Inferior parietal cortex (tissue), 1 donor: ENCODE measurements at regions not wholly inside any gene's neighbourhood (a gene's known extent, or its start where the extent isn't known, plus 50 kb on each side); places are given as distances from the start of the nearest gene placed in this dataset.
"Not testable (repeated sequence)": the region's sequence is repeated elsewhere in the genome, so short reads cannot be mapped to it uniquely, and the experiment has no call there.

Experiments
- DNase-seq: peaks from one replicate; pipeline ENCODE4 v3.0.0-alpha.2; 2016; ENCODE audit errors: extremely low spot score

DNA sequence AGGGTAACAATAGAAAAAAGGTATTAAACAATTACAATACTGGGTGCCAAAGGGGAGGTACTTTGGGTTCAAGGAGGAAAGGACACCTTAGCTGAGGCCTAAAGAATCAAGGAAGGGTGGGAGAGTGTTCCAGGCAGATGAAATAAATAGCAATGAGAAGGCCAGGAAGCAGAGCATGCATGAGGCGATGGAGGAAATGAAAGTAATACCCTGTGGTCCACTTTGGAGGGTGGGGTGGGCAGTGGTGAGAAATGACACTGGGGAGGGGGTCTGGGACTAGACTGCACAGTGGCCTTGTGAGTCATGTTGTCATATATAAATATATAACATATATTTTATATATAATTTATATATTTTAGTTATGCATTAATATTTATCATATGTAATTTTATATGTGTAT is 55.9 kb downstream of the BHLHE40 start:
- no peak for DNase-seq

DNA sequence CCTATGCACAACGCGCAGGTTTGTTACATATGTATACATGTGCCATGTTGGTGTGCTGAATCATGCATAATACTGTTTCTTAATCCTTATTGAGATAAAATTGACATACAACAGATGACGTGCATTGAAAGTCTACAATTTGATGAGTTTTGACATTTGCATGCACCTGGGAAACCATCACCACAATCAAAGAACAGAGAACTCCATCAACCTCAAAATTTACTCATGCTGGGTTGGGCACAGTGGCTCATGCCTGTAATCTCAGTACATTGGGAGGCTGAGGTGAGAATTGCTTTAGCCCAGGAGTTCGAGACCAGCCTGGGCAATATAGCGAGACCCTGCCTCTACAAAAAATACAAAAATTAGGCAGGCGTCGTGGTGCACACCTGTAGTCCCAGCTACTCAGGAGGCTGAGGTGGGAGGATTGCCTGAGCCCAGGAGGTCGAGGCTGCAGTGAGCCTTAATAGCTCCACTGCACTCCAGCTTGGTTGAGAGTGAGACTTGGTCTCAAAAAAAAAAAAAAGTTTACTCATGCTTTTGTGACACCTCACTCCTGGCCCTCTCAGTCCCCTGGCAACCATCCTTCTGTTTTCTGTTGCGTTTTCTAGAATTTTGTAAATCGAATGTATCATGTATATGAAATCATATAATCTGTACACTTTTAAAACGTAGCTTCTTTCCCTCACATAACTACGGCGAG is 56.6 kb downstream of the BHLHE40 start:
- DNase-seq, result no peak

DNA sequence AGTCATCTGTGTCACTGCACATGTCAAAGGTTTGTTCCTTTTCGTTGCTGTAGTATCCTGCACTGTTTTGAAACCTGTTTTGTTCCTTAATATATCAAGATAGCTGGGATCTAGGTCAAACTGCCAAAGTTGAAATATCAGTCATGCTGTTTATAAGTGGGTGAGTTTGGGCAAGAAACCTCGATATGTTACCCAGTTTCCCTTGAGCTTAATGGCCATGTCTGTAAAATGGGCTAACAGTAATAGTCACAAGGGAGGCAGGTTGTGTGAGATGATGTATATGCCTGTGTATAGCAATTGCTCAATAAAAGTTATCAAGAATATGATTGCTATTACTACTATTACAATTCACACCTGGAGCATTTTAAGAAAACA is 57.1 kb downstream of the BHLHE40 start:
- no peak for DNase-seq

DNA sequence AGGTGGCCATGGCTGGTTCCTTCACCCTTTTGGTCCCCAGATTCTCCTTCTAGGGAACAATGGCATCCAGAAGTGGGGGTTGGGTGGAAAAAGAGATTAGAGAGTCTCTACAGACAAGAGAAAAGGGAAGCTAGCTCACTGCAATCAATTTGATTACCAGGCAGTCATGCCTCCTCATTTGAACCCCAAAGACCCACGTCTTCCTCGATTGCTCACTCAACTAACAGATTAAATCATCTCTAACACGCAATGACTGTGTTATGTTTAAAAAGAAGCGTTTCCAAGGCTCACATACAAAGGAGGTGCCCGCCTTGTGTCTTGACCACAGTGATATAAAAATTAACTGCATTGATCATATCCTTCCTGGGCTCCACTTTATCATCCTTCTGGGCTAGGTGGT is 57.6 kb downstream of the BHLHE40 start:
- no peak for DNase-seq

DNA sequence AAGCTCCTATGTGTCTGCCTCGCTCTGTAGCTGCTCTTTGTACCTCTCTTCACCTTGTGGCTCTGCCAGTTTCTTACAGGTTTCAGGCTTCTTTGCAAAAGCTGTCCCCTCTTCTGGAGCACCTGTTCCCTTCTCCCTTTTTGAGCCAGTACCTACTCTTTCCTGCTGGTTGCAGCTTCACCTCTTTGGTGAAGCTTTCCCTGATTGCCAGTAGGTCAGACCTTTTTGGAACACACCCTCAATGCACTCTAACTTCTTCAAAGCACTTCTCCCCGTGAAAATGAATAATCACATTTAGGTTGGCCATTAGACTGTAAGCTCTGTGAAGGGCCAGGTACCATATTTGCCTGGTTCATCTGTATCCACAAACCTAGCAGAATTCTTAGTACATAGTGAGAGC is 60.3 kb downstream of the BHLHE40 start:
- no peak for DNase-seq

DNA sequence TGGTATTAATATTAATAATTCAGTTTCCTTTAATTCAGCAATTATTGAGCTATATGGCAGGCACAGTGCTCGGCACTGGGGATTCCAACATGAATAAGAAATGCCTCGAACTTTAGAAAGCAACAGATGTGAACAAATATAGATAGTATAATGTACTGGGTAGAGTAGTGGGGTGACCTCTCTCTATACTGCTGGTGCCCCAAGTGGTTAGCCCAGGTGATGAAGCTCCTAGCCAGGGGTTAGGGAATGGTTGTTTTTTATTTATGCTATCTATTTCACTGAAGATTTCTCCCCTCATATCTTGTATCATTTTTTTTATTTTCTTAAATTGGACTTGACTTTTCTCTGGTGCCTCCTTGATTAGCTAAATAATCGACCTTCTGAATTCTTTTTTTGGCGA is 62.1 kb downstream of the BHLHE40 start:
- DNase-seq, result no peak

DNA sequence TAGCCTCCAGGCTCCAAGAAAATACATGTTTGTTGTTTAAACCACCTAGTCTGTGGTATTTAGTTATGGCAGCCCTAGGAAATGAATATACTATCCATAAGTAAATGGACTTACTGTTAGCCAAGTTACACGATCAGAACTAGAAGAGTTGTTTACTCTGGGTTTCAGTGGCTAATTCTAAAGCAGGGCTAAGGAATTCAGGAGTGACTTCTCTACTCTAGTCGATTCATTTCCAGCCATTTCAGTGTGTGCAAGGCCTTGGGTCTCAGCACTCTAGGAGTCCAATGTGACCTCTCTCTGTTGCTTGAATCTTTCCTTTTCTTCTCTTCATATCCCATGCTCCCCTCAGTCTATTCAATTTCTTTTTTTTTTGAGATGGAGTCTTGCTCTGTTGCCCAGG is 66.7 kb downstream of the BHLHE40 start:
- DNase-seq, result no peak

DNA sequence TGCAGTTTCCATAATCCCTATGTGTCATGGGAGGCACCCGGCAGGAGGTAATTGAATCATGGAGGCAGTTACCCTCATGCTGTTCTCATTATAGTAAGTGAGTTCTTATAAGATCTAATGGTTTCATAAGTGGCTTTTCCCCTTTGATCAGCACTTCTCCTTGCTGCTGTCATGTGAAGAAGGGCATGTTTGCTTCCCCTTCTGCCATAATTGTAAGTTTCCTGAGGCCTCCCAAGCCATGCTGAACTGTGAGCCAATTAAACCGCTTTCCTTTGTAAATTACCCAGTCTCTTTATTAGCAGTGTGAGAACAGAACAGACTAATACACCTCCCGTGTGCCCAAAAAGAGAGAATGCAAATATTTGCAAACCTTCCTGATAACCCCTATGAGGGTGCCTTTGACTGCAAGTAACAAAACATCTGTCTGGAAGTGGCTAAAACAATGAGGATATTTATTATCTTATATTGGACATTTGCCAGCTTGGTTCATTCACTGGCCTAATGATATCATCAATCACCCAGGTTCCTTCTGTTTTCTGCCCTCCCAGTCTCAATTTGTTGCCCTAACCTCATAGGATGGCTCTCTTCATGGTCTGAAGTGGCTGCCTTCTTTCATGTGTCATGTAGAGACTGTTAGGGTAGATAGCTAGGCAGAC is 68.7 kb downstream of the BHLHE40 start:
- DNase-seq, result no peak

DNA sequence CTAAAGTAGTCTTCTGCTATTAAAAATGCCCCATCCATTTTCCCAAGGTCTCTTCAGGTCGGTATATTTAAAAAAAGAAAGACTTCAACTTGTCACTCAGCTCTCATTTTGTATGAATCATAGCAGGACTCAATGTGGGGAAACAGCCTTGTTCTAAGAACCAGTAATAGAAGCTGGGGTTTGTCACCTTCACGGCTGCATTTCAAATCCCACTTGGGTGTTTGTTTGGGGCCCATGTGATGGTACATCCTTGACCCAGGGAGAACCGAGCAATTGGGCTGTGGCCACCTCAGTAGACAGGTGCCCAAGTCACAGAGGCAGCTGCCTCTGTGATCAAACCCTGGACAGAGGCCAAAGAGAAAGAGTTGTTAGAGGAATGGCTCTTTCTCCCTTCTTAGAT is 70.3 kb upstream of the ARL8B start:
- DNase-seq, result no peak

DNA sequence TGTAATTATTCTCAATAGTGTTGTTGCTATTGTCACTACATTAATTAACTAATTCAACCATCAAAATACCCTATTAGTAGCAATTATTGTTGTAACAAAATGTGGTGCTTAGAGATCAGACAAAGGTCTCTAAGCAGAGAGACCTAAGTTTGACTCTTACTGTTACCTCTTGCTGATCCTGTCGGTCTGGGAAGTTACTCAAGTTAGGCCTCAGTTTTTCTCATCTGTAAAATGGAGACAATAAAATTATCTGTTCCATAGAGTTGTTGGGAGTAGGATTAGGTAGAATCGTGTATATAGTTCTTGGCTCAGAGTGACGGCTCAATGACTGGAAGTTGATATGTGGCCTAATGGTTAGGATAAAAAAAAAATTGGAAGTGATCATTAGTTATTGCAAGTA is 69.8 kb upstream of the ARL8B start:
- no peak for DNase-seq

DNA sequence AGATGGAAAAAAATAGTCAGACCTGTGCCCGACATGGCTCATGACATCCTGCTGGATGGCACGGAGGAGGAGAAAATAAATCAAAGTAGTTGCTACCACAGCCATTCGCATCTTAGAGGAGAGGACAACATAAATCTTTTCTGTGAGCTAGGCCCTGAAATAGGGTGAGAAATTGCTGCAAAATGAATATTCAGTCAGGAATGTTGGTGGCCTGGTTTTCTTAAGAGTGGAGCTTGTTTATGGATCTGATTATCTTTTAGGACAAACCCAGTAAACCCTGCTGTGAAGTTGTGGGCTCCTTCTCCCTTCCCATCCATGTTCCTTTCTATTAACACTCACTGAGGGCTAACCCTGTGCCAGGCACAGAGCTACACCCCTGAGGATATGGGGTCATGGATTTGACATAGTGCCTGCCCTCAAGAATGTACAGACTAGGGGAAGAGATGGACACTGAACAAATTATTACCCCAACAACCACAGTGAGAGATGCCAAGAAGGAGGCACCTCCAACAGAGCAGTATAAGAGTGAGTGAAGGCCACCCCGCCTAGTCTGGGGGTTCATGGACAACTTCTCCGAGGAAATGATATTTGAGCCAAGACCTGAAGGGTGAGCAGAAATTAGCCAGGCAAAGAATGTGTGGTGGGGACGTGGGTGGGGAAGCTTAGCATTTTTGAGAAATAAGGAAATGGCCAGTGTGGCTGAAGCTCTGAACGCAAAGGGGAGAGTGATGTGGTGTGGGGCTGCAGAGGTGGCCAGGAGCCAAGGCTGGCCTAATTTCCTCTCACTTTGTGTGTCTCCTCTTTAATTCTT is 68.9 kb upstream of the ARL8B start:
- DNase-seq, result no peak

DNA sequence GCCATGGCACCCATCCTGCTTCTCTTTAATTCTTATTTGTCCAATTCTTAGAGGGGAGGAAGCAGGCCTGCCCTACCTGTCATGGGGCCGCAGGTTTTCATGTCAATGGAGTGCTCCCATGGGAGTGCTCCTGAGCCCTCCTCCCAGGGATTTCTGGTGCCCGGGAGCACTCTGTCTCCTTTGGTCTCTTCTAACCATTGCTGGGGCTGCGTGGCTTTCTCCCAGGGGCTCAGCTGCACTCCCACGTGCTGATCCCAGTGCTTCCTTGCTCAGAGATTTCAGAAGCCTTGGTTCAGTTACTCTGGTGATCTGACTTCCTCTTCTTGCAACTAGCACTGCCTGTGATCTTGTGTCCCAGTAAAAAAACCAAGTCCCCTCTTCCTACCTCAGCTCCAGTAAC is 68.0 kb upstream of the ARL8B start:
- no peak for DNase-seq

DNA sequence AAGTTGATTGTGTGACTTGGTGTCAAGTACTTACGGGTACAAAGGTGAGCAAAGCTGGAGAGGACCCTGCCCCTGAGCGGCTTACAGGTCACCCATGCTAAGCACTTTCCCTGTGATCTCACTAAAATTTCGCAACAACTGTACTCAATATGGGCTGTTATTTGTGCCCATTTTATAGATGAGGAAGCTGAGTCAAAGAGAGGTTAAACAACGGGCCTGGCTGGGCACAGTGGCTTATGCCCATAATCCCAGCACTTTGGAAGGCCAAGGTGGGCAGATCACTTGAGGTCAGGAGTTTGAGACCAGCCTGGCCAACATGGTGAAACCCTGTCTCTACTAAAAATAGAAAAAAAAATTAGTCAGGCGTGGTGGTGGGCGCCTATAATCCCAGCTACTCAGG is 67.5 kb upstream of the ARL8B start:
- not testable (repeated sequence) for DNase-seq

DNA sequence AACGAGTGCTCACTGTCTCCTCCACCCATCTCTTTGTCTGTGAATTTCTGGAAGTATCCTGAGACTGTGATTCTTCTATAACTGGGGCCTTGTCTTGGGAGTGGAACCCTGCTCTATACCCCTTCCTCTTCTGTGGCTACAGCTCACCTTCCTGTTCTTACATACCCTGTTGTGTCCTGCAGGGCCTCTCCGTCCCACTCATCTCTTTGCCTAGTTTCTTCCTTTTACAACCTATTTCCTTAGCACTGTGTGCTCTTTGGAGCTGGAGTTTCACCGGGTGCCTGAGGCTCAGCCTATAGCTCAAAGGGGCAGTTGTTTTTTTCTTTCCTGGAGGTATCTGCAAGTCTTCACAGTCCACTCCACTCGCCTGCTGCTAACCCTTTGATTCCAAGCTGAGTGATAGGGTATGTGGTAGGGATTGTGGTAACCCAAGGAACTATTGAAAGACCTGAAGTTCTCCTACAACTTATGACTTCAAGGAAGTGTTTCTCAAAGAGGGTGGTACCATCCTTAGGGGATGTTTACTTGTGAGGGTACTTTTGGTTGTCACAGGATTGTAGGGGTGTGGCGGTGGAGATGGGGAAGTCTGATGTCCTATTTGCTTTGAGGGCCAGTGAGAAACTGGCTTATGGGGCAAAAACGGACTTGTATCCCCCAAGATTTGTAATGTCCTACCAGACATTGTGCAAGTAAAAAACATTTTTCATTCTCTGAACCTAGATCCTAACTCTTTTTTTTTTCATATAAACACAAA is 66.6 kb upstream of the ARL8B start:
- DNase-seq, result no peak

DNA sequence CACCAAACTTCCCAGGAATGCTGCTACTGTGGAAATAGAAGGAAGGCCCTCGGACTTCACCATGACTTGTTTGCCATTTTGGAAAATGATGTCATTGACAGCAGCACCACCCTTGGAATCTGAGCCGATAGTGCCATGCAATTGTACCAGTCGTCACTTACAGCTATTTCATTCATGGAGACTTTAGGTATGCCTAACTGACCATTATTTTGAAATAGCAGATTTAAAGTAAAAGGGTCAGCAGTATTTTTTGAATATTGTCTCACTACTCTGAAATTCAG is 66.0 kb upstream of the ARL8B start:
- DNase-seq, result no peak

DNA sequence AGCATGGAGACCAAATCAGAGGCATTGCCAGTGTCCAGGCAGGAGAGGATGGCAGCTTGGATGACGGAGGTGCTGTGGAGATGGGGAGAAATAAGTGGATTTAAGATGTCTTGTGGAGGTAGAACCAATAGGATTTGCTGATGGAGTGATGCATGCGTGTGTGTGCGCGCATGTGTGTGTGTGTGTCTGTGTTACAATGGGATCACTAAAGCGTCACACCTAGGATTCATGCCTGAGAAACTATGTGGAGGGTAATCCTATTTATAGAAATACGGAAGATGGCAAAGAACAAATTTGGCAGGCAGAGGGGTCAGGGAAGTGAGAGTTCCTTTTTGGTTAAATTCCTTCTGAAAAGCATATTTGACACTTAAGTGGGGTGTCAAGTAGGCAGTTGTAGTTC is 64.8 kb upstream of the ARL8B start:
- no peak for DNase-seq

DNA sequence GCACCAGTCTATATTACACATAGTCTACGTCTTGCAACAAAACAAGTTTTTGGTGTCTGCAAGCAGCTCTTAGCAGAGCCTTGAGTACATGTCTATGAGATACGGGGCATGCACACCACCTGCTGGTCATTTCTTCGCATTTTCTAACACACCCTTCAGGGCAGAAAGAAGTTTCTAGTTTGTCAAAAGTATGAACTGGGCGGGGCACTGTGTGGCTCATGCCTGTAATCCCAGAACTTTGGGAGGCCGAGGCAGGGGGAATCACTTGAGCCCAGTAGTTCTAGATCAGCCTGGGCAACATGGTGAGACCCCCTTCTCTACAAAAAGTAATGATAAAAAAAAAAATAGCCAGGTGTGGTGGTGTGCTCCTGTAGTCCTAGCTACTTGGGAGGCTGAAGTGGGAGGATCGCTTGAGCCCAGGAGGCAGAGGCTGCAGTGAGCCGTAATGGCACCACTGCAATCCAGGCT is 64.2 kb upstream of the ARL8B start:
- peak; percentile 79 for DNase-seq

DNA sequence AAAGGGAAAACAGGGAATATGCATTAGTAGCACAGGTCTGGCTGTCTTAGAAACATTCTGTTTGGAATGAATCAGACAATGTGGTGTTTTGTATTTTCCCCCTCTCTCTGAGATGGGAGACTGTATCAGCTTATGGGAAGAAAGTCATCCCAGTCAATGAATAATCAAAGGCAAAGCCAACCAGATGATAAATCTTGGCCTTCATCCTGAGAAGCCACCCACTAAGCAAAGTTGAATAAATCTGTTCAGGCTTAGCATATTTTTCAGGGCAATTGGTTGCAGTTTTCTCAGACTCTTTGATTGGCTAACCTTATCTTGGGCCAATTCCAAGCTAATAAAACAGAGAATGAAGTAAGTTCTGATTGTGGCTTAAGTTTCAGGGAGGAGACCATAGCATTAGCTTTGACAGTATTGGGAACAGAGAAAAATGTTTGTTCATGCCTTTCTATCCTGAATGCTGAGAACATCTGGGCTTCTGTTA is 63.6 kb upstream of the ARL8B start:
- DNase-seq, result no peak

DNA sequence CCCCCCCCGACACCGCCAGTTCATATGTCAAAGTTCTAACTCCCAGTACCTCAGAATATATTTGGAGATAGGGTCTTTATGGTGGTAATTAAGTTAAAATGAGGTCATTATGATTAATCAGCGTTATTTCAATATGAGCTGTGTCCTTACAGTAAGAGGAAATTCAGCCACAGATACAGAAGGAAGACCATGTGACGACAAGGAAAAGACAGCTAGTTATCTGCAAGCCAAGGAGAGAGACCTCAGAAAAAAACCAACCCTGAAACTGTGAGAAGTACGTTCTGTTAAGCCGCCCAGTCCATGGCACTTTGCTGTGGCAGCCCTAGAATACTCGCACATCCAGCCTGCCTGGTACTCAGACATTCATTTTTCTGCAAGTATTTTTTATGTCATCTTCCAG is 62.3 kb upstream of the ARL8B start:
- DNase-seq, result no peak

DNA sequence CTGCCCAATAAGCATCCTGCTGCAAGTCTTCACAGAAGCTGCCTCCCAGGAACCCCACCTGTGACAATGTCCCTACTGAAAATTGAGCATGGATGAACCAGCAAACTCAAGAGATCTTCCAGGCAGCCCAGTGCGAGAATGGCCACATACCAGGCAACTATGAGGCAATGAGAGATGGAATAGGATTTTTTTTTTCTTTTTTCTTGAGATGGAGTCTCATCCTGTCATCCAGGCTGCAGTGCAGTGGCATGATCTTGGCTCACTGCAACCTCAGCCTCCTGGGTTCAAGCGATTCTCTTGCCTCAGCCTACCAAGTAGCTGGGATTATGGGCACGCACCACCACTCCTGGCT is 60.9 kb upstream of the ARL8B start:
- DNase-seq, result no peak

DNA sequence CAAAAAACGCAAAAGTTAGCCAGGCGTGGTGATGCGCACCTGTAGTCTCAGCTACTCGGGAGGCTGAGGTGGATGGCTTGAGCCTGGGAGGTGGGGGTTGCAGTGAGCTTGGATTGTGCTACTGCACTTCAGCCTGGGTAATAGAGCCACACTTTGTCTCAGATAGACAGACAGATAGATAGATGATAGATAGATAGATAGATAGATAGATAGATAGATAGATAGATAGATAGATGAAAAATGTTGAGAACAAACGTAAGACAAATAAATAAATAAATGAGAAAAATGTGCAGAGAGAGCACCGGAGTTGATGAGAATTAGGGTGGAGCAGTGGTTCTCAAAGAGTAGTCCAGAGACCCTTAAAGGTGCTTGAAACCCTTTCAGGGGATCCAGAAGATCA is 58.4 kb upstream of the ARL8B start:
- DNase-seq, result no peak

DNA sequence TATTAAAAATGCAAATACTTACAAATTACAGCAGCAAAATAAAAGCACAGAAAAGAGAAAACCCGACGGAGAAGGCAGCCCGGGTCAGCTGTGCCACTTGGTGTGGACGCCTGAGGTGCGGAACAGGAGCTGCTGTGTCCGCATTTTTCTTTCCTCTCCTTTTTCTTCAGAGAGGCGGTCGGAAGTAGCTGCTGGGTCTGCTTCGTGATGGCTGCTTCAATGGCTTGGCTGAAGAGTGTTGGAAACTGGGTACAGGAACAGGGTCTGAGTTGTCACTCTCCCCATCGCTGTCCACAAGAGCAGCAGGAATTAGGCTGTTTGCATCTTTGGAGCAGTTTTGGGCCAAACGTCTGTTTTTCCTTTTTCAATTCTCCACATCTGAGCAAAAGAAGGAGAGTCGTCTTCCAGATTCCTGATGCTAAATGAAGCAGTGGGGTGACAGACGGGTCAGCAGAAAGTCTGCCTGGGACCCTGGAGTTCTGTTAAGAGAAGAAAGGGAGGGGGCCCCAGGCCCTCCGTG is 53.5 kb upstream of the ARL8B start:
- no peak for DNase-seq
